Adrenal gland (tissue), 5 donors: ENCODE measurements at regions not wholly inside any gene's neighbourhood (a gene's known extent, or its start where the extent isn't known, plus 50 kb on each side); places are given as distances from the start of the nearest gene placed in this dataset.

Experiments
- POLR2A ChIP-seq, 2 donors: fragments of 450-650 bp; IDR thresholded peaks; one replicate each; pipeline ENCODE4 v1.6.1; 2017; ENCODE audit warnings: antibody characterized with exemption in 2 of 2, mild to moderate bottlenecking in 2 of 2, moderate library complexity in 1 of 2
- TF ChIP-seq, protein P1 (sequence below), 6 experiments: fragments of 450-650 bp in 4 of 6; fragments of 200-600 bp in 2 of 6; sonication (generic) in 1 of 6; IDR thresholded peaks; 1 replicate in 5 of 6; 2 replicates in 1 of 6; pipeline versions ENCODE4 v1.5.1 to v1.8.0; 2016 to 2021; ENCODE audit warnings: antibody characterized with exemption in 6 of 6, mild to moderate bottlenecking in 2 of 6, moderate library complexity in 1 of 6
- donor health status: DM: no; HTN: no; CAD: no.

DNA sequence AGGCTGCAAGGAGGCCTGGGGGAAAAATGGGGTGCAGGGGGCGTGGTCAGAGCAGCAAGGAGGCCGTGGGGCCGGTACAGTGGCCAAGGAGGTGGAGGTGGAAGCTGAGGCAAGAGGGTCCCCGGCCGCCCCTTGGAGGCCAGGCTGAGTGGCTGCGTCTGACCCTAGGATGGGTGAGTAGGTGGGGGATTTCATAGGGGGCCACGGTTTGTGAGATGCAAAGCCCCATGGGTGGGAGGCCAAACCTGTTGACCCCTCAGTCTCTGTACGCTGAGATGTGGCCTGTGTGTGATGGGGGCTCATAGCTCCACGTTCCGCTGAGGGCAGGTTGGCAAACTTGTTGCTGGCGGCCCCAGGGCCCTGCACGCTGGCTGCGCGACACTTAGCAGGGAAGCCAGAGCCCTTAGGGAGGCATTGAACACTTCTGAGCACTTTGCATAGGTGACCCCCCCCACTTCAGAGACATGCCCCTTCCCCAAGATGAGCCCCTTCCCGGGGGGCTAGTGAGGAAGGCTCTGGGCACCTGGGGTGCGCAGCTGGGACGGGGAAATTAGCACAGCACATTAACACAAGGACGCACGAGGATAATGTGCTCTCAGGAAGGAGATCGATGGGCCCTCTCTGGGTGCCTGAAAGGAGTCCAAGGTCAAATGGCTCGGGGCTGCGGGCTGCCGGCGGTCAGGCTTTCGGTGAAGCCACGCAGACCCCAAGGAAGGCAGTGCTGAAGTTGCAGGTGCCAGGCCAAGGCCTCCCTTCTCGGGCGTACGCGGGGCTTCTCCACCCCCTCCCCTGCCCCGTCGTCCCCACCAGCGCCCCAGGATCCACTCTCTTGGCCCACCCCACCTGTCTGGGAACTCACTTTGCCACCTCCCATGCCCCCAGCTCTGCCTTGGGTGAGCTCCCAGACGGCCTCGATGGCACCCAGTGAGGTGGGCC lies 107.4 kb downstream of the HMX1 start:
- TF ChIP-seq, protein P1, sequence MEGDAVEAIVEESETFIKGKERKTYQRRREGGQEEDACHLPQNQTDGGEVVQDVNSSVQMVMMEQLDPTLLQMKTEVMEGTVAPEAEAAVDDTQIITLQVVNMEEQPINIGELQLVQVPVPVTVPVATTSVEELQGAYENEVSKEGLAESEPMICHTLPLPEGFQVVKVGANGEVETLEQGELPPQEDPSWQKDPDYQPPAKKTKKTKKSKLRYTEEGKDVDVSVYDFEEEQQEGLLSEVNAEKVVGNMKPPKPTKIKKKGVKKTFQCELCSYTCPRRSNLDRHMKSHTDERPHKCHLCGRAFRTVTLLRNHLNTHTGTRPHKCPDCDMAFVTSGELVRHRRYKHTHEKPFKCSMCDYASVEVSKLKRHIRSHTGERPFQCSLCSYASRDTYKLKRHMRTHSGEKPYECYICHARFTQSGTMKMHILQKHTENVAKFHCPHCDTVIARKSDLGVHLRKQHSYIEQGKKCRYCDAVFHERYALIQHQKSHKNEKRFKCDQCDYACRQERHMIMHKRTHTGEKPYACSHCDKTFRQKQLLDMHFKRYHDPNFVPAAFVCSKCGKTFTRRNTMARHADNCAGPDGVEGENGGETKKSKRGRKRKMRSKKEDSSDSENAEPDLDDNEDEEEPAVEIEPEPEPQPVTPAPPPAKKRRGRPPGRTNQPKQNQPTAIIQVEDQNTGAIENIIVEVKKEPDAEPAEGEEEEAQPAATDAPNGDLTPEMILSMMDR (IDR thresholded peaks at IDR 0.05), result no peak
- no peak for TF ChIP-seq POLR2A (IDR thresholded peaks at IDR 0.05)
